K562 (cell line): ENCODE measurements at regions not wholly inside any gene's neighbourhood (a gene's known extent, or its start where the extent isn't known, plus 50 kb on each side); places are given as distances from the start of the nearest gene placed in this dataset.

ENCODE experiments used
- ATAC-seq: fragments of 200-7000 bp; cut with Tn5 transposase; 3 replicates; pipeline ENCODE4 v1.9.1; 2020; ENCODE audit warnings: moderate library complexity
- BruUV-seq: library from RNA; stranded (reverse); fragments of 400-500 nt; replicated peaks from 2 replicates; lab custom pipeline; 2021; lab: Mats Ljungman, UMichigan
- CTCF ChIA-PET: fragments of 300-600 bp; formaldehyde crosslinking; extraction: SDS; loops from one replicate; lab custom pipeline; 2021; ENCODE audit warnings: low intra/inter-chr PET ratio; lab: Yijun Ruan, JAX
- POLR2A ChIA-PET: fragments of 300-600, 350-650 bp; sonication (Branson Sonifier 250); formaldehyde crosslinking; extraction: SDS; loops from one replicate; lab custom pipeline; 2021; ENCODE audit warnings: antibody characterized with exemption, inconsistent platforms; lab: Yijun Ruan, JAX
- DNase-seq, 4 experiments: peaks; one replicate each; pipeline versions ENCODE4 v3.0.0 to v3.0.0-alpha.2; 2011 to 2018; ENCODE audit warnings: low spot score in 3 of 4, mixed read lengths in 3 of 4; ENCODE audit errors: extremely low read depth in 1 of 4
- FAIRE-seq: peaks from 2 replicates; lab custom pipeline; 2011; peaks lifted over from hg19 to GRCh38; lab: Jason Lieb, UNC
- H2AFZ ChIP-seq: 2 replicates; pipeline ENCODE4 v1.6.0; 2011; ENCODE audit warnings: low read depth, low read length, control low read depth, inconsistent platforms
- H3K27ac ChIP-seq: fragments of 200-600 bp; 3 replicates; pipeline ENCODE4 v1.8.0; 2011; ENCODE audit warnings: low read depth, mild to moderate bottlenecking, control low read depth, inconsistent platforms, low read length, moderate library complexity, mixed read lengths; ENCODE audit errors: extremely low read depth
- H3K27me3 ChIP-seq, 2 experiments: fragments of 300-600 bp in 1 of 2; 2 replicates in 1 of 2; 3 replicates in 1 of 2; pipeline versions ENCODE4 v1.6.0 to v1.8.0; 2011; ENCODE audit warnings: inconsistent platforms in 2 of 2, low read length in 2 of 2, mild to moderate bottlenecking in 1 of 2, mixed read lengths in 1 of 2, moderate library complexity in 1 of 2; ENCODE audit not compliant: control insufficient read depth in 2 of 2, insufficient read depth in 2 of 2
- H3K36me3 ChIP-seq: fragments of 300-600 bp; 3 replicates; pipeline ENCODE4 v1.8.0; 2011; ENCODE audit warnings: mild to moderate bottlenecking, low read length, inconsistent platforms; ENCODE audit not compliant: control insufficient read depth, insufficient read depth
- H3K4me1 ChIP-seq, 2 experiments: fragments of 200-600 bp in 1 of 2; replicated peaks in 1 of 2; 2 replicates in 1 of 2; 3 replicates in 1 of 2; pipeline versions ENCODE4 v1.5.1 to v1.8.0; 2011; ENCODE audit warnings: inconsistent platforms in 2 of 2, low read length in 2 of 2, mild to moderate bottlenecking in 1 of 2, mixed read lengths in 1 of 2, moderate library complexity in 1 of 2; ENCODE audit not compliant: control insufficient read depth in 2 of 2, insufficient read depth in 2 of 2
- H3K4me2 ChIP-seq: 2 replicates; pipeline ENCODE4 v1.6.1; 2011; ENCODE audit warnings: low read length, control low read depth, inconsistent platforms, mixed read lengths; ENCODE audit not compliant: insufficient read depth
- H3K4me3 ChIP-seq: fragments of 200-600 bp; sonication (generic), shearing (Covaris generic); 2 replicates; pipeline ENCODE4 v1.5.1; 2016; ENCODE audit warnings: control low read depth, inconsistent platforms
- H3K79me2 ChIP-seq: fragments of 200-600 bp; 3 replicates; pipeline ENCODE4 v1.8.0; 2011; ENCODE audit warnings: low read length, inconsistent platforms; ENCODE audit not compliant: control insufficient read depth, insufficient read depth
- H3K9ac ChIP-seq, 2 experiments: 2 replicates each; pipeline versions ENCODE4 v1.6.0 to v1.6.1; 2011; ENCODE audit warnings: low read depth in 2 of 2, low read length in 2 of 2, control low read depth in 1 of 2, inconsistent platforms in 1 of 2, mild to moderate bottlenecking in 1 of 2, mixed read lengths in 1 of 2; ENCODE audit not compliant: insufficient read depth in 1 of 2
- H3K9me1 ChIP-seq: one replicate; pipeline ENCODE4 v1.6.0; 2011; ENCODE audit warnings: inconsistent platforms, mild to moderate bottlenecking, low read length, moderate library complexity; ENCODE audit not compliant: control insufficient read depth, insufficient read depth
- H3K9me3 ChIP-seq: replicated peaks from 2 replicates; pipeline ENCODE4 v1.5.1; 2011; ENCODE audit warnings: low read depth, low read length, inconsistent platforms; ENCODE audit not compliant: control insufficient read depth, insufficient read depth
- H4K20me1 ChIP-seq: replicated peaks from 2 replicates; pipeline ENCODE4 v1.6.1; 2011; ENCODE audit warnings: low read length, inconsistent platforms, mixed read lengths; ENCODE audit not compliant: control insufficient read depth, insufficient read depth
- CBX3 ChIP-seq, 2 experiments: IDR thresholded peaks; 1 replicate in 1 of 2; 2 replicates in 1 of 2; pipeline ENCODE4 v1.6.1; 2012; ENCODE audit warnings: inconsistent platforms in 2 of 2, low read length in 2 of 2, borderline replicate concordance in 1 of 2, control low read depth in 1 of 2
- KAT2B ChIP-seq: IDR thresholded peaks from one replicate; pipeline ENCODE4 v1.6.1; 2012; ENCODE audit warnings: low read depth, mild to moderate bottlenecking, control low read depth, inconsistent platforms, low read length, moderate library complexity
- KAT8 ChIP-seq: fragments of 450-650 bp; IDR thresholded peaks from 2 replicates; pipeline ENCODE4 v1.6.1; 2016; ENCODE audit warnings: low read depth, mild to moderate bottlenecking
- OTX1 ChIP-seq: fragments of 450-650 bp; formaldehyde crosslinking; IDR thresholded peaks from 2 replicates; pipeline ENCODE4 v1.4.0; 2022; ENCODE audit warnings: mild to moderate bottlenecking
- PHB ChIP-seq: fragments of 250-450 bp; sonication (Bioruptor Pico); IDR thresholded peaks from 2 replicates; pipeline ENCODE4 v1.5.0; 2021
- PHF21A ChIP-seq: fragments of 450-650 bp; IDR thresholded peaks from 2 replicates; pipeline ENCODE4 v1.6.1; 2017; ENCODE audit warnings: low read depth, borderline replicate concordance
- POLR2A ChIP-seq: fragments of 450-650 bp; conservative IDR thresholded peaks from 2 replicates; pipeline ENCODE4 v1.6.1; 2016
- RB1 ChIP-seq: fragments of 450-650 bp; IDR thresholded peaks from 2 replicates; pipeline ENCODE4 v1.6.1; 2017; ENCODE audit warnings: low read depth, mild to moderate bottlenecking
- SIN3B ChIP-seq: fragments of 450-650 bp; IDR thresholded peaks from 2 replicates; pipeline ENCODE4 v1.6.1; 2017; ENCODE audit warnings: low read depth, mild to moderate bottlenecking, moderate library complexity
- SRSF7 ChIP-seq: fragments of 200-400 bp; formaldehyde crosslinking; optimal IDR thresholded peaks from 2 replicates; pipeline ENCODE3; 2017; ENCODE audit warnings: mild to moderate bottlenecking, low read depth, low read length
- ZNF253 ChIP-seq: fragments of 250-450 bp; sonication (Bioruptor Pico); conservative IDR thresholded peaks from 2 replicates; pipeline ENCODE4 v1.6.1; 2021; ENCODE audit warnings: mild to moderate bottlenecking
- ZNF444 ChIP-seq: fragments of 250-450 bp; sonication (Bioruptor Pico); IDR thresholded peaks from 2 replicates; pipeline ENCODE4 v1.4.0; 2020; ENCODE audit warnings: mild to moderate bottlenecking, moderate library complexity
- WGBS: fragments of 100-300 bp; shearing (Covaris generic); methylation state at CpG from one replicate; pipeline ENCODE4 v1.1.6; 2016; ENCODE audit warnings: low coverage, mixed read lengths; ENCODE audit not compliant: insufficient coverage; ENCODE audit errors: missing lambda C conversion rate; 5-methylcytosine and 5-hydroxymethylcytosine counted together
- in situ Hi-C: fragments of 300-500 bp; cut with MboI; formaldehyde crosslinking; loops from 4 replicates; pipeline ENCODE4 v1.15.0; 2018; ENCODE audit warnings: inconsistent platforms, mixed read lengths
- intact Hi-C: fragments of 100-400 bp; cut with micrococcal nuclease; formaldehyde crosslinking; loops from 2 replicates; pipeline ENCODE4 v1.14.2; 2022
- TF ChIP-seq, protein P1 (sequence below): sonication (generic); formaldehyde crosslinking; IDR thresholded peaks from 2 replicates; pipeline ENCODE4 v1.9.0; 2022; ENCODE audit warnings: mild to moderate bottlenecking, missing genetic modification reagents
- TF ChIP-seq, protein P2 (sequence below), 2 experiments: fragments of 450-650 bp in 1 of 2; IDR thresholded peaks; 2 replicates each; pipeline ENCODE4 v1.6.1; 2011 to 2017; ENCODE audit warnings: low read depth in 2 of 2, antibody characterized with exemption in 1 of 2, borderline replicate concordance in 1 of 2, low read length in 1 of 2, mild to moderate bottlenecking in 1 of 2, mixed read lengths in 1 of 2; ENCODE audit not compliant: control insufficient read depth in 1 of 2
- TF ChIP-seq, protein P3 (sequence below): IDR thresholded peaks from 3 replicates; pipeline ENCODE4 v1.6.1; 2011; ENCODE audit warnings: borderline replicate concordance, mild to moderate bottlenecking; ENCODE audit not compliant: insufficient read length, insufficient read depth

DNA sequence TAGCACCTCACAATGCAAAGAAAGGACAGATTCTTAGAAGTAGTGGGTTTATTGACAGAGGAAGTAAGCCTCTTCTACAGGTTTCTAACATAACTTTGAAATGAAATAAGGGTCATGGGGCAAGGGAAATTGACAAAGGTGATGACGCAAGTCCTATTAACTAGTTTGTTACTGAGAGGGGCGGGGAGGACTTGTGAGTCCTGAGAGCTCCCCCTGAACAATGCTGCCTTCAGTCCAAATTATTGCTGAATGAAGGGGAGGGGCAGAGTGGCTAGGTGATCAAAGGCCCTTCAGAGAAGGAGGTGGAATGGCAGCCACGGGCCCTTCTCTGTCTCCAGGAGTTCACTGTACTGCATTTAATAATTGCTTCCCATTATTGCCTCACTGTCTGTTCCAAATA, 390.0 kb downstream of the MEIS1 start:
- no TSS peak for BruUV-seq
- DNase-seq (no peak), ATAC-seq (no peak), FAIRE-seq (no peak)
- no peaks in the 10 kb centered on the region for H3K79me2 ChIP-seq
- H3K4me2 ChIP-seq = no peak overlapping the region
- H3K9me3 ChIP-seq = no peaks in the 10 kb centered on the region
- H3K9ac ChIP-seq = no peak overlapping the region
- no peaks in the 10 kb centered on the region for H3K36me3 ChIP-seq
- H3K9me1 ChIP-seq = no peaks in the 10 kb centered on the region
- H2AFZ ChIP-seq = no peak overlapping the region
- no peaks in the 10 kb centered on the region for H4K20me1 ChIP-seq
- POLR2A ChIA-PET = no interaction called here
- no peak overlapping the region for H3K27ac ChIP-seq
- intact Hi-C loops = no loop called here
- in situ Hi-C loops = no loop called here
- no peak overlapping the region for H3K4me3 ChIP-seq
- no peaks in the 10 kb centered on the region for H3K27me3 ChIP-seq
- WGBS = 3% methylated on average over 3 of the region's 3 CpGs
- H3K4me1 ChIP-seq = no peaks in the 10 kb centered on the region
- TF ChIP-seq, protein P1, sequence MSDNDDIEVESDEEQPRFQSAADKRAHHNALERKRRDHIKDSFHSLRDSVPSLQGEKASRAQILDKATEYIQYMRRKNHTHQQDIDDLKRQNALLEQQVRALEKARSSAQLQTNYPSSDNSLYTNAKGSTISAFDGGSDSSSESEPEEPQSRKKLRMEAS (CRISPR knock-in tag) = no peak
- no peak for TF ChIP-seq ZNF253 (CRISPR knock-in tag)
- TF ChIP-seq CBX3 (IDR thresholded peaks at IDR 0.05; ENCODE audit: borderline replicate concordance in 1 of 2, low read length in 2 of 2) = no peak
- no peak for TF ChIP-seq RB1
- TF ChIP-seq PHB (CRISPR knock-in tag) = no peak
- no peak for TF ChIP-seq SIN3B
- TF ChIP-seq PHF21A = no peak
- CTCF ChIA-PET = no interaction called here

DNA sequence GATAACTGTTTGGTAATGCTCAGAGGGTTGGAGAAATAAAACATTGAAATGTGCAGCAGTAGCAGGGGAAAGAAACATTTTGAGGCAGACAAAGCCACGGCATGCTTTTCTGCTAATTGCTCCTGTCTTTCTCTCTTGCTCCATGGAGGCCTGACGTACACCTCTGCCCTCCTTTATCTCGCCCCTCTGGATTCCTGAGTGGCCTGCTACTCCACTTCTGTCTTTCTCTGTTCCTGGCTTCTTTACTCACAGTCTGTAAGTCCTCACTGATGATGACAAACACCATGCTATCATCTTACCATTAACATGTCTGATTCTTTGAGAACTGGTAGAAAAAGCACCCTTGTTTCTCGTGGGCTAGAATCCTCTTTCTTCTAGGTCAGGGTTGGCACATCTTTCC, 392.9 kb downstream of the MEIS1 start:
- Histone ChIP-seq H3K79me2 (no peaks in the 10 kb centered on the region), H2AFZ (no peak overlapping the region), H3K4me1 (no peaks in the 10 kb centered on the region), H3K4me3 (no peak overlapping the region), H3K9me1 (no peaks in the 10 kb centered on the region), H3K36me3 (no peaks in the 10 kb centered on the region), H3K27me3 (no peaks in the 10 kb centered on the region), H3K9me3 (no peaks in the 10 kb centered on the region), H3K9ac (no peak overlapping the region), H3K27ac (no peak overlapping the region), H3K4me2 (no peak overlapping the region), H4K20me1 (no peaks in the 10 kb centered on the region)
- CTCF ChIA-PET = no interaction called here
- in situ Hi-C loops = no loop called here
- no peak for FAIRE-seq
- POLR2A ChIA-PET = no interaction called here
- no peak for DNase-seq
- ATAC-seq = no peak
- intact Hi-C loops = no loop called here
- BruUV-seq = no TSS peak
- WGBS = 3% methylated on average over 4 of the region's 4 CpGs
- TF ChIP-seq OTX1 (CRISPR knock-in tag) (no peak), POLR2A (no peak), KAT8 (no peak), ZNF444 (CRISPR knock-in tag) (no peak), SRSF7 (no peak), KAT2B (no peak)
- TF ChIP-seq, protein P2, sequence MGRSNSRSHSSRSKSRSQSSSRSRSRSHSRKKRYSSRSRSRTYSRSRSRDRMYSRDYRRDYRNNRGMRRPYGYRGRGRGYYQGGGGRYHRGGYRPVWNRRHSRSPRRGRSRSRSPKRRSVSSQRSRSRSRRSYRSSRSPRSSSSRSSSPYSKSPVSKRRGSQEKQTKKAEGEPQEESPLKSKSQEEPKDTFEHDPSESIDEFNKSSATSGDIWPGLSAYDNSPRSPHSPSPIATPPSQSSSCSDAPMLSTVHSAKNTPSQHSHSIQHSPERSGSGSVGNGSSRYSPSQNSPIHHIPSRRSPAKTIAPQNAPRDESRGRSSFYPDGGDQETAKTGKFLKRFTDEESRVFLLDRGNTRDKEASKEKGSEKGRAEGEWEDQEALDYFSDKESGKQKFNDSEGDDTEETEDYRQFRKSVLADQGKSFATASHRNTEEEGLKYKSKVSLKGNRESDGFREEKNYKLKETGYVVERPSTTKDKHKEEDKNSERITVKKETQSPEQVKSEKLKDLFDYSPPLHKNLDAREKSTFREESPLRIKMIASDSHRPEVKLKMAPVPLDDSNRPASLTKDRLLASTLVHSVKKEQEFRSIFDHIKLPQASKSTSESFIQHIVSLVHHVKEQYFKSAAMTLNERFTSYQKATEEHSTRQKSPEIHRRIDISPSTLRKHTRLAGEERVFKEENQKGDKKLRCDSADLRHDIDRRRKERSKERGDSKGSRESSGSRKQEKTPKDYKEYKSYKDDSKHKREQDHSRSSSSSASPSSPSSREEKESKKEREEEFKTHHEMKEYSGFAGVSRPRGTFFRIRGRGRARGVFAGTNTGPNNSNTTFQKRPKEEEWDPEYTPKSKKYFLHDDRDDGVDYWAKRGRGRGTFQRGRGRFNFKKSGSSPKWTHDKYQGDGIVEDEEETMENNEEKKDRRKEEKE (IDR thresholded peaks at IDR 0.05; ENCODE audit: borderline replicate concordance in 1 of 2, control insufficient read depth in 1 of 2, low read depth in 2 of 2, low read length in 1 of 2) = no peak
- TF ChIP-seq, protein P3, sequence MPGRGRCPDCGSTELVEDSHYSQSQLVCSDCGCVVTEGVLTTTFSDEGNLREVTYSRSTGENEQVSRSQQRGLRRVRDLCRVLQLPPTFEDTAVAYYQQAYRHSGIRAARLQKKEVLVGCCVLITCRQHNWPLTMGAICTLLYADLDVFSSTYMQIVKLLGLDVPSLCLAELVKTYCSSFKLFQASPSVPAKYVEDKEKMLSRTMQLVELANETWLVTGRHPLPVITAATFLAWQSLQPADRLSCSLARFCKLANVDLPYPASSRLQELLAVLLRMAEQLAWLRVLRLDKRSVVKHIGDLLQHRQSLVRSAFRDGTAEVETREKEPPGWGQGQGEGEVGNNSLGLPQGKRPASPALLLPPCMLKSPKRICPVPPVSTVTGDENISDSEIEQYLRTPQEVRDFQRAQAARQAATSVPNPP = no peak
